HG02610 (cell line): ENCODE measurements at regions not wholly inside any gene's neighbourhood (a gene's known extent, or its start where the extent isn't known, plus 50 kb on each side); places are given as distances from the start of the nearest gene placed in this dataset.
"Not testable (repeated sequence)": the region's sequence is repeated elsewhere in the genome, so short reads cannot be mapped to it uniquely, and the experiment has no call there.

Source experiments
- ATAC-seq: cut with Tn5 transposase; IDR thresholded peaks from one replicate; pipeline ENCODE4 v1.9.1; 2021; ENCODE audit warnings: mild to moderate bottlenecking, moderate library complexity; ENCODE audit not compliant: unreplicated experiment

GRCh38 chrX:122850326-122850725 is 333.8 kb upstream of the GRIA3 start:
- no peak for ATAC-seq

- no peak for ATAC-seq
These were observed 327.9 kb upstream of the GRIA3 start for GRCh38 chrX:122856205-122856604.

- ATAC-seq: no peak
These were observed 326.3 kb upstream of the GRIA3 start for GRCh38 chrX:122857734-122858133.

- no peak for ATAC-seq
These were observed 321.0 kb upstream of the GRIA3 start for GRCh38 chrX:122863067-122863466.

GRCh38 chrX:122866532-122866931 is 317.5 kb upstream of the GRIA3 start:
- ATAC-seq: no peak

- no peak for ATAC-seq
These were observed 315.4 kb upstream of the GRIA3 start for GRCh38 chrX:122868631-122869030.

- no peak for ATAC-seq
These were observed 314.9 kb upstream of the GRIA3 start for GRCh38 chrX:122869171-122869570.

- ATAC-seq: no peak
These were observed 305.8 kb upstream of the GRIA3 start for GRCh38 chrX:122878269-122878668.

- no peak for ATAC-seq
These were observed 303.1 kb upstream of the GRIA3 start for GRCh38 chrX:122880952-122881351.

- ATAC-seq: no peak
These were observed 293.3 kb upstream of the GRIA3 start for GRCh38 chrX:122890729-122891128.

GRCh38 chrX:122906726-122907125 is 277.4 kb upstream of the GRIA3 start:
- no peak for ATAC-seq

- no peak for ATAC-seq
These were observed 276.7 kb upstream of the GRIA3 start for GRCh38 chrX:122907375-122907774.

- no peak for ATAC-seq
These were observed 273.4 kb upstream of the GRIA3 start for GRCh38 chrX:122910697-122911096.

- ATAC-seq: no peak
These were observed 270.9 kb upstream of the GRIA3 start for GRCh38 chrX:122913134-122913533.

- no peak for ATAC-seq
These were observed 270.3 kb upstream of the GRIA3 start for GRCh38 chrX:122913764-122914163.

- no peak for ATAC-seq
These were observed 269.8 kb upstream of the GRIA3 start for GRCh38 chrX:122914256-122914655.

- no peak for ATAC-seq
These were observed 249.9 kb upstream of the GRIA3 start for GRCh38 chrX:122934131-122934530.

- ATAC-seq: no peak
These were observed 243.9 kb upstream of the GRIA3 start for GRCh38 chrX:122940199-122940598.

- no peak for ATAC-seq
These were observed 242.3 kb upstream of the GRIA3 start for GRCh38 chrX:122941806-122942205.

GRCh38 chrX:122943918-122944317 is 240.2 kb upstream of the GRIA3 start:
- no peak for ATAC-seq

GRCh38 chrX:122945328-122945727 is 238.8 kb upstream of the GRIA3 start:
- no peak for ATAC-seq

- no peak for ATAC-seq
These were observed 211.5 kb upstream of the GRIA3 start for GRCh38 chrX:122972604-122973003.

- no peak for ATAC-seq
These were observed 201.6 kb upstream of the GRIA3 start for GRCh38 chrX:122982521-122982920.

- ATAC-seq: not testable (repeated sequence)
These were observed 181.2 kb upstream of the GRIA3 start for GRCh38 chrX:123002844-123003243.
